Germinal center (tissue), 1 donor: ENCODE measurements at regions not wholly inside any gene's neighbourhood (a gene's known extent, or its start where the extent isn't known, plus 50 kb on each side); places are given as distances from the start of the nearest gene placed in this dataset.
"Not testable (repeated sequence)": the region's sequence is repeated elsewhere in the genome, so short reads cannot be mapped to it uniquely, and the experiment has no call there.

Experiments used
- DNase-seq: peaks from one replicate; pipeline ENCODE4 v3.0.0; 2012; ENCODE audit warnings: mixed read lengths, low spot score

DNA sequence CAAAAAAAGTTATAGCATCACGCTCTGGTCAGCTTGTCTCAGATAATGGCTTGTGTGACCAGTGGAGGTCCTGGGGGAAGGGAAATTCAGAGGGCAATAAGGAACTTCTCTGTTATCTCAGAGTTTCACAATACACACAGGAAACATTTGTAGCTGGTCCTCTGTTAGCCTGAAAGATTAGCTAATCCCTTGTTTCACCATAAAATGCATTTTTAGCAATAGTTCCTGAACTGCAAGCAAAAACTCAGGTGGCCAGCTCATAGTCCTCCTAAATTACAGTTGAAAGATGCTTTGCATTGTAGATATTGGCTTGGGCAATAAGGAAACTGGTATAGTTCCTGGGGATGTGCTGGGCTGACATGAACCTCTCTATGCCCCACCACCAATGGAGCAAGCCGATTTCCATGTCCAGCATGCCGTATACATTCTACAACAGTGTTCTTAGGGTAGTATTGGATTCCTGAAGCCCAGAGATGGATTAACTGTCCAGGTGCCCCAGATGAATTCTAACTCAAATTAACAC, 141.5 kb upstream of the TBL1XR1 start:
- no peak for DNase-seq

GRCh38 chr3:177339220-177339703, 142.0 kb upstream of the TBL1XR1 start:
- DNase-seq, result not testable (repeated sequence)

DNA sequence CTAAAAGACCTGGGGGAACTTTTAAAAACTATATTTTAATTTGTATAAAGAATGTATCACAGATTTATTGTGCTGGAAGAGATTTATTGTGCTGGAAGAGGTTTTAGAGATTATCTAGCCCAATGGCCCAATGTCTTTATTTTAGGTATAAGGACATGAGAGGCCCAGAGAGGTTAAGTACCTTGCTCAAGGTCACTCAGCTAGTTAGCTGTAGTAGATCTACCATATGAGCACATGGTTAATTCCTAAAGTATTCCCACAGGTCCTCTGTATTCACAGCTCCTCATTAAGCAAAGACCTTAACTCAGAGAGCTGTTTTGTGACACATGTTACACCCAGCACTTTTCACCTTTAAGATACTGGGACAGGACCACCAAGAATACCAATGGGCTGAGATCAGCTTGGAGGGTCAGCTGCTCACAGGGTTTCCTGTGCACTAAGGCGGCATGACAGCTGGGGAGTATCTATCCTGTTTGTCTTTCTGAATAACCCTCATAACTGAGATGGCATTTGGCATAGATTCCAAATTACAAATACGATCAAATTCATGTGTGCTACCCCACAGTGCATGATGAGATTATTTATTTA, 143.1 kb upstream of the TBL1XR1 start:
- DNase-seq, result no peak

GRCh38 chr3:177341736-177342419, 144.6 kb upstream of the TBL1XR1 start:
- no peak for DNase-seq

DNA sequence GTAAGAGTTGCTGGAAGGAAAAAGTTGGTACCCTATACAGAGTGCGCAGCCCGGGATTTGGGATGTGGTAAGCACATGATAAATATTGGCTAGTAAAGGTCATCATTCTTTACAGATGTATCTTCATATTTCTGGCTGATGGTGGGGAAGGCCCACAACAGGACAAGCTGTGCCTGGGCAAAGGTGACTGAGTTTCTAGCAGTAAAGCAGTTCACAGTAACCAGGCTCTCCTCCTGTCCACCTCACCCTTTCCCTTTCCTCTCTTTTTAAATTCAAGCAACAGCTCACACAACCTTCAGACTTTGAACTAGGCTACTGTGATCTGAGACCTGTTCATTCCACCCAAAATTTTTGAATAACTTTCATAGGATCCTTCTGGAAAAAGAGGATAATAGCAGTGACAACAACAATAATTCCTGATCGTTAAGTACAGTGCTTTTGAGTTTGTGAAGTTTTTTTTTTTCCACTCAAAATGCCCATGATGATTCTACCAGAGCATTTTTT, 145.9 kb upstream of the TBL1XR1 start:
- no peak for DNase-seq

DNA sequence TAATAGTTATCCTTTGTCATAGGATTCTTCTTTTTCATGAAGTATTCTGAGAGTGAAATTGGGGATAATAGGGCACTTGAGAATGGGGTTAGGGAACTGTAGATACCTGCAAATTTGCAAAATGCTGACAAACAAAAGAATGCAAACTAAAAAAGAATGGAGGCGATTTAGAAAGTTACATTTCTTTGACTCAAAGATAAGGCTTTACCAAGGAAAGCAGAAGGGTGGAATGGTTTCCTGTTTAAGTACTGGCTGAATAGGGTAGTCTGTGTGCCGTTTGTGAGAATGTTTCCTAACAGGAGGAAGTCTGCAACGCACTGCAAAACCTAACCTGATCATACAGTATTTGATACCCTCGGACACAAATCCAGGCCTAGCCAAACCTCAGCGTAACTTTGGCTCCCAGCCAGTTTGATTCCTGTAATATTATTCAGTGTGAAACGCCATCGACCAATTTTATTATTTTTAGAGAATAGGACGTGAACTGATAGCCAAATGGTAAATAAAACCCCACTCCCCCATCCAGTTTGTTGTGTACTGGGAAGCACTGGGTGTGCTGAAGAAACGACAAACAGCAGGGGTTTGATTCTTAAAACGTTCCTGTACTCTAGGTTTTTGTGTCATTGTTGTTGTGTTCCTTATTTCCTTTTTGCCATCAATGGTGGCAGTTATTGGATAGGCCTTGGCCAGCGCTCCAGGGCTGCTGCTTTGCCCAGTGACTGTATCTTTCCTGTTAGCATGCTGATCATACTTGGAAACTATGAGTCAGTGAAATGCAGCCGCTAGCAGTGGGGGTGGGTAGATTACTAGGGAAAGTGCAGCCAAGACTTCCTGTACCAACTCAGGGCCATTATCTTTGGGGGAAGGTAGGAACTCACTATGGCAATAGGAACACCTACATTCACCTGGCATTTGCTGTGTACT, 148.0 kb upstream of the TBL1XR1 start:
- peak; percentile 38 for DNase-seq

DNA sequence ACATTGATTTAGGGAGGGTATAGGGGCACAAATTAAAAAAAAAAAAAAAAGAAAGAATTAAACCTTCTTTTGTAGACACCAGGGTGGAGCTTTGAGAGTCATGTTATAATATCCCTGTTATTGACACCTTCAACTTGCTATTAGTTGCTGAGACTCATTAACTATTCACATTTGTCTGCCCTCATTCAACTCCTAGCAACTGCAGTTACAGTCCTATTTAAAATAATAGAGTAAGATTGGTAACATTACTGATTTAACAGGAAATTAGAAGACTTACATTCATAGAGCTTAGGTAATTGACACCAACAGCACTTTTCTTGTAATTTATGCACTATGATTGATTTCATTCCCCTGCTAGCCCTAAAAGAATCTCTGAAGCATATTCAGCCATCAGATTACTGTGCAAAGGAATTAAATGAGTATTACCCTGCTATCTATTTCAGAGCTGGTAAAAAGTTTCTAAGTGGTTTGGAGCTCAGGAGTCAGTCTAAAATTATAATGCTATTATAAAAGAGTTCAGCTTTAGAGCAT, 148.8 kb upstream of the TBL1XR1 start:
- DNase-seq, result no peak

GRCh38 chr3:177346878-177347277, 149.6 kb upstream of the TBL1XR1 start:
- DNase-seq, result no peak

- no peak for DNase-seq
Measured at GRCh38 chr3:177347611-177348010, 150.3 kb upstream of the TBL1XR1 start.

GRCh38 chr3:177348974-177349373, 151.7 kb upstream of the TBL1XR1 start:
- no peak for DNase-seq

DNA sequence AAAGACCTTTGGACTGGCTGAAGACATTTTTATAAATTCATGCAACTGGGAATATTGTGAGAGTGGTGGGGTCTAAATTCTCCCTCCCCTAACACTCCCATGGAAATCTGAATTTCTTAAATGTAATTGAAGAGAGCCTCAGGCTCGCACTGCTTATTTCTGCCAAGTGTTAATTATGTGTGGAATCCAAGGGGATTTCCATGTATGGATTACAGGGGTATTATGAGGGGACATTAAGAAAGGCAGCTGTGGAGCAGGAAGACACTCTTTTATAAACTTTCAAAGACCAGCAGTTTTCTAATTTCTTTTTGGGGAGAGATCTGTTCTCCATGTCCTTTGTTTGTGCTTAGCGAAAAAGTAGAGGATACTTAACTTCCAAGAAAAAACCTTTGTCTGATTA, 152.1 kb upstream of the TBL1XR1 start:
- no peak for DNase-seq

- DNase-seq, result no peak
Measured at GRCh38 chr3:177350121-177350520, 152.8 kb upstream of the TBL1XR1 start.

- no peak for DNase-seq
Measured at GRCh38 chr3:177351206-177351605, 153.9 kb upstream of the TBL1XR1 start.

DNA sequence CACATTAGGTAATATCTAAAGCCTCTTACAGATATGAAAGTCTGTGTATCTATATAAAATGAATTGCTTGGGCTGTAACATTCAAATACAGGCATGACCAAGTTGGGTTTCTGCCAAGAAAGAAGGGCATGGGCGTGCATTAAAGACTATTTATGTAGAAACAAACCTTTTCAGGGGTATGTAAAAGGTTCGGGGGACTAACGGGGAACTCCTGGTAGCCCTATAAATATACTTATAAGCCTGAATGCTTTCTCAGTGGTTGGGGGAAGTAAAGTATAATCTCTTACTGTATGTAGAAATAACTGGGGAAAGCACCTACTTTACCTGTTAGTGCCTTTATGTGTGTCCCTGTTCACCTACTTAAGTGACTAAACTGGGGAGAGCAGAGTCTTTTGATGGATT, 154.5 kb upstream of the TBL1XR1 start:
- peak; percentile 79 for DNase-seq

- DNase-seq, result no peak
Measured at GRCh38 chr3:177352424-177352823, 155.1 kb upstream of the TBL1XR1 start.

GRCh38 chr3:177353140-177353539, 155.9 kb upstream of the TBL1XR1 start:
- DNase-seq, result no peak

DNA sequence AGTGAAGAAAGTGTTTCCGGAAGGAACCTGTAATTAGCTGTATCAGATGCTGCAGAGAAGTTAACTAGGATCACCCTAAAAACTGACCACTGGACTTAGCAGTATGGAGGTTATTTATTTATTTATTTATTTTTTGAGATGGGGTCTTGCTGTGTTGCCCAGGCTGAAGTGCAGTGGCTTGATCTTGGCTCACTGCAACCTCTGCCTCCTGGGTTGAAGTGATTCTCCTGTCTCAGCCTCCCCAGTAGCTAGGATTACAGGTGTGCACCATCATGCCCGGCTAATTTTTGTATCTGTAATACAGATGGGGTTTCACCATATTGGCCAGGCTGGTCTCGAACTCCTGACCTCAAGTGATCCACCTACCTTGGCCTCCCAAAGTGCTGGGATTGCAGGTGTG, 156.6 kb upstream of the TBL1XR1 start:
- DNase-seq, result not testable (repeated sequence)

DNA sequence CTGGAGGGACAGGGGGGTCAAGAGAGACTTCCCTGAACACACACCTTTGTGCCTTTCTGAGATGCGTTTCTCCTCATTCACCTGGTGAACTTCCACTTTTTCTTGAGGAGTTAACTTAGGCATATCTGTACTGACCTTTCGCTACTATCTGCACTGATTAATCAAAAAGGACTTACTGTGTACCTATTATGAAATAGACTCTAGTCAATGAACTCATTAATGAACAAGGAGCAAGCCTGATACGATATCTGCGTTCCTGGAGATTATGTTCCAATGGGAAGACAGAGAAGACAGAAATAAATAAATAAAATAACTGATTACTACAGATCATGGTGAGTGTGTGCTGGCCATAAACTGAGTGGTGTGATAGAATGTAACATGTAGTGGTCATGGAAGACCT, 157.2 kb upstream of the TBL1XR1 start:
- no peak for DNase-seq

GRCh38 chr3:177356113-177356512, 158.8 kb upstream of the TBL1XR1 start:
- no peak for DNase-seq

- no peak for DNase-seq
Measured at GRCh38 chr3:177356952-177357351, 159.7 kb upstream of the TBL1XR1 start.

- DNase-seq, result peak; percentile 50
Measured at GRCh38 chr3:177357352-177358090, 160.2 kb upstream of the TBL1XR1 start.
